ENCODE measurements at regions not wholly inside any gene's neighbourhood (a gene's known extent, or its start where the extent isn't known, plus 50 kb on each side); places are given as distances from the start of the nearest gene placed in this dataset.

DNA sequence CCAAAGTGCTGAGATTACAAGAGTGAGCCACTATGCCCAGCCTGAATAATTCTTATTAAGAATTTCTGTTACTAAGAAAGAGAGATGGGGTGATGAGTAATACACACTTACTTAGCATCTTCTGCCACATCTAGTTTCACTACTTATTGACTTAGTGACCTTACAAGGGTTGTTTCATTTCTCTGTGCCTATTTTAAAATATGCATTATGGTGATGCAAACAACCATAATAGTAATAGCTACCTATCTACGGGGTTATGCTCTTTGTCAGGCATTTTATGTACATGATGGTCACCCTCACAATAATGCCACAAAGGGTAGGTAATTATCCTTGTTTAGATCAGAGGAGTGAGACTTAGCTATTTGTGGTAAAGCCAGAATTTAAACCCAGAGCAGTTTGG lies 499.0 kb upstream of the SGCD start:
- Histone ChIP-seq H3K9ac (ENCODE audit: low read depth in 1 of 2, low read length in 2 of 2) (no peak overlapping the region), H3K27ac (ENCODE audit: low read depth in 1 of 2, low read length in 2 of 2) (no peak overlapping the region), H3K27me3 (ENCODE audit: control insufficient read depth in 4 of 4, insufficient read depth in 4 of 4, low read length in 3 of 4) (peaks cover 0 to 6% (median 0%) of the 10 kb centered on the region in 4 donors), H3K4me3 (ENCODE audit: low read depth in 1 of 3, low read length in 3 of 3) (no peak overlapping the region), H3K36me3 (ENCODE audit: control insufficient read depth in 4 of 4, insufficient read depth in 3 of 4, low read depth in 1 of 4, low read length in 3 of 4) (no peaks in the 10 kb centered on the region), H3K4me1 (ENCODE audit: control insufficient read depth in 4 of 4, insufficient read depth in 4 of 4, low read length in 3 of 4) (peaks cover 0 to 5% (median 2%) of the 10 kb centered on the region in 4 donors), H3K9me3 (ENCODE audit: control insufficient read depth in 4 of 4, low read length in 3 of 4) (no peaks in the 10 kb centered on the region)
- no peak for DNase-seq (ENCODE audit: low spot score)
- TF ChIP-seq HNF4A (conservative IDR thresholded peaks at IDR 0.05) (no peak), HNF4G (IDR thresholded peaks at IDR 0.05) (no peak), GABPA (IDR thresholded peaks at IDR 0.05 in 1 of 2, conservative IDR thresholded peaks at IDR 0.05 in 1 of 2) (no peak), RXRA (IDR thresholded peaks at IDR 0.05) (no peak), YY1 (IDR thresholded peaks at IDR 0.05) (no peak), JUND (IDR thresholded peaks at IDR 0.05) (no peak), FOXA1 (IDR thresholded peaks at IDR 0.05) (no peak), SP1 (IDR thresholded peaks at IDR 0.05) (no peak), TAF1 (conservative IDR thresholded peaks at IDR 0.05) (no peak)
- TF ChIP-seq, protein P1, sequence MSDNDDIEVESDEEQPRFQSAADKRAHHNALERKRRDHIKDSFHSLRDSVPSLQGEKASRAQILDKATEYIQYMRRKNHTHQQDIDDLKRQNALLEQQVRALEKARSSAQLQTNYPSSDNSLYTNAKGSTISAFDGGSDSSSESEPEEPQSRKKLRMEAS (IDR thresholded peaks at IDR 0.05), result no peak
- TF ChIP-seq, protein P2, sequence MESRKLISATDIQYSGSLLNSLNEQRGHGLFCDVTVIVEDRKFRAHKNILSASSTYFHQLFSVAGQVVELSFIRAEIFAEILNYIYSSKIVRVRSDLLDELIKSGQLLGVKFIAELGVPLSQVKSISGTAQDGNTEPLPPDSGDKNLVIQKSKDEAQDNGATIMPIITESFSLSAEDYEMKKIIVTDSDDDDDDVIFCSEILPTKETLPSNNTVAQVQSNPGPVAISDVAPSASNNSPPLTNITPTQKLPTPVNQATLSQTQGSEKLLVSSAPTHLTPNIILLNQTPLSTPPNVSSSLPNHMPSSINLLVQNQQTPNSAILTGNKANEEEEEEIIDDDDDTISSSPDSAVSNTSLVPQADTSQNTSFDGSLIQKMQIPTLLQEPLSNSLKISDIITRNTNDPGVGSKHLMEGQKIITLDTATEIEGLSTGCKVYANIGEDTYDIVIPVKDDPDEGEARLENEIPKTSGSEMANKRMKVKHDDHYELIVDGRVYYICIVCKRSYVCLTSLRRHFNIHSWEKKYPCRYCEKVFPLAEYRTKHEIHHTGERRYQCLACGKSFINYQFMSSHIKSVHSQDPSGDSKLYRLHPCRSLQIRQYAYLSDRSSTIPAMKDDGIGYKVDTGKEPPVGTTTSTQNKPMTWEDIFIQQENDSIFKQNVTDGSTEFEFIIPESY (IDR thresholded peaks at IDR 0.05), result no peak
- TF ChIP-seq, protein P3, sequence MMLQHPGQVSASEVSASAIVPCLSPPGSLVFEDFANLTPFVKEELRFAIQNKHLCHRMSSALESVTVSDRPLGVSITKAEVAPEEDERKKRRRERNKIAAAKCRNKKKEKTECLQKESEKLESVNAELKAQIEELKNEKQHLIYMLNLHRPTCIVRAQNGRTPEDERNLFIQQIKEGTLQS (IDR thresholded peaks at IDR 0.05), result no peak
- TF ChIP-seq, protein P4, sequence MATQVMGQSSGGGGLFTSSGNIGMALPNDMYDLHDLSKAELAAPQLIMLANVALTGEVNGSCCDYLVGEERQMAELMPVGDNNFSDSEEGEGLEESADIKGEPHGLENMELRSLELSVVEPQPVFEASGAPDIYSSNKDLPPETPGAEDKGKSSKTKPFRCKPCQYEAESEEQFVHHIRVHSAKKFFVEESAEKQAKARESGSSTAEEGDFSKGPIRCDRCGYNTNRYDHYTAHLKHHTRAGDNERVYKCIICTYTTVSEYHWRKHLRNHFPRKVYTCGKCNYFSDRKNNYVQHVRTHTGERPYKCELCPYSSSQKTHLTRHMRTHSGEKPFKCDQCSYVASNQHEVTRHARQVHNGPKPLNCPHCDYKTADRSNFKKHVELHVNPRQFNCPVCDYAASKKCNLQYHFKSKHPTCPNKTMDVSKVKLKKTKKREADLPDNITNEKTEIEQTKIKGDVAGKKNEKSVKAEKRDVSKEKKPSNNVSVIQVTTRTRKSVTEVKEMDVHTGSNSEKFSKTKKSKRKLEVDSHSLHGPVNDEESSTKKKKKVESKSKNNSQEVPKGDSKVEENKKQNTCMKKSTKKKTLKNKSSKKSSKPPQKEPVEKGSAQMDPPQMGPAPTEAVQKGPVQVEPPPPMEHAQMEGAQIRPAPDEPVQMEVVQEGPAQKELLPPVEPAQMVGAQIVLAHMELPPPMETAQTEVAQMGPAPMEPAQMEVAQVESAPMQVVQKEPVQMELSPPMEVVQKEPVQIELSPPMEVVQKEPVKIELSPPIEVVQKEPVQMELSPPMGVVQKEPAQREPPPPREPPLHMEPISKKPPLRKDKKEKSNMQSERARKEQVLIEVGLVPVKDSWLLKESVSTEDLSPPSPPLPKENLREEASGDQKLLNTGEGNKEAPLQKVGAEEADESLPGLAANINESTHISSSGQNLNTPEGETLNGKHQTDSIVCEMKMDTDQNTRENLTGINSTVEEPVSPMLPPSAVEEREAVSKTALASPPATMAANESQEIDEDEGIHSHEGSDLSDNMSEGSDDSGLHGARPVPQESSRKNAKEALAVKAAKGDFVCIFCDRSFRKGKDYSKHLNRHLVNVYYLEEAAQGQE (IDR thresholded peaks at IDR 0.05), result no peak
- WGBS, result 78% methylated on average over 1 of the region's 1 CpG

DNA sequence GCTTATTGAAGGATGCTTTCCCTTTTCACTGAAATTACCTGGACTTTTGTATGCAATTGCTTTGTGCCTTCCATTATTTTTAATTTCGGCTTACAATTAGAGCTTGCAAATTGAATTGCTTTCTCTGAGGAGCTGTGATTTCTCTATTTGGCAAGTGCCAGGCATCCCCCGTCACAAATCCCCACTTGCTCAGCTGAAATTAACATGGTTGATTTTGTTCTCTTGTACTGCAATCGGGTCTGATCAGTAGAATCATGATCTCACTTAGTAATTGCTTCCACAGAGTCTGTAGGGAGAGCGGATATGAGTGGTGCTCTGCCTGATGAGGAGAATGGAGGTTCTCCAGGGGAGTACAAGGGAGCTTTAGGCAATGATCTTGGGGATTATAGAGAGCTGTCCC lies 495.5 kb upstream of the SGCD start:
- no peak overlapping the region for H3K9ac ChIP-seq (ENCODE audit: low read depth in 1 of 2, low read length in 2 of 2)
- TF ChIP-seq FOXA1 (IDR thresholded peaks at IDR 0.05) (no peak), HNF4A (conservative IDR thresholded peaks at IDR 0.05) (no peak), JUND (IDR thresholded peaks at IDR 0.05) (no peak), RXRA (IDR thresholded peaks at IDR 0.05) (no peak), GABPA (IDR thresholded peaks at IDR 0.05 in 1 of 2, conservative IDR thresholded peaks at IDR 0.05 in 1 of 2) (no peak), YY1 (IDR thresholded peaks at IDR 0.05) (no peak), HNF4G (IDR thresholded peaks at IDR 0.05) (no peak), SP1 (IDR thresholded peaks at IDR 0.05) (no peak)
- TF ChIP-seq, protein P3 (IDR thresholded peaks at IDR 0.05), result no peak
- TF ChIP-seq, protein P1 (IDR thresholded peaks at IDR 0.05), result no peak
- TF ChIP-seq, protein P4 (IDR thresholded peaks at IDR 0.05), result no peak
- H3K27ac ChIP-seq (ENCODE audit: low read depth in 1 of 2, low read length in 2 of 2), result no peak overlapping the region
- H3K9me3 ChIP-seq (ENCODE audit: control insufficient read depth in 4 of 4, low read length in 3 of 4), result no peaks in the 10 kb centered on the region
- H3K4me3 ChIP-seq (ENCODE audit: low read depth in 1 of 3, low read length in 3 of 3), result no peak overlapping the region
- no peak for DNase-seq (ENCODE audit: low spot score)
- H3K4me1 ChIP-seq (ENCODE audit: control insufficient read depth in 4 of 4, insufficient read depth in 4 of 4, low read length in 3 of 4), result peaks cover 0 to 5% (median 2%) of the 10 kb centered on the region in 4 donors
- no peaks in the 10 kb centered on the region for H3K27me3 ChIP-seq (ENCODE audit: control insufficient read depth in 4 of 4, insufficient read depth in 4 of 4, low read length in 3 of 4)
- WGBS, result 85% methylated on average over 4 of the region's 4 CpGs
- no peaks in the 10 kb centered on the region for H3K36me3 ChIP-seq (ENCODE audit: control insufficient read depth in 4 of 4, insufficient read depth in 3 of 4, low read depth in 1 of 4, low read length in 3 of 4)

Measured in liver (tissue), 7 donors.